Immature natural killer cell (primary cell): ENCODE measurements at regions not wholly inside any gene's neighbourhood (a gene's known extent, or its start where the extent isn't known, plus 50 kb on each side); places are given as distances from the start of the nearest gene placed in this dataset.

Experiments used
- DNase-seq, 3 donors: peaks; one replicate each; pipeline ENCODE4 v3.0.0; 2022; ENCODE audit warnings: mixed read lengths in 1 of 3
- H3K27ac Mint-ChIP-seq, 6 donors: one replicate each; pipeline ENCODE4 v1.8.0; 2020; ENCODE audit warnings: mixed read lengths in 6 of 6, mild to moderate bottlenecking in 5 of 6, inconsistent platforms in 4 of 6, moderate library complexity in 3 of 6
- H3K27me3 Mint-ChIP-seq, 3 donors: one replicate each; pipeline ENCODE4 v1.8.0; 2020 to 2021; ENCODE audit warnings: low read depth in 3 of 3, mild to moderate bottlenecking in 3 of 3, mixed read lengths in 3 of 3, moderate library complexity in 3 of 3, inconsistent platforms in 1 of 3
- H3K36me3 Mint-ChIP-seq, 3 donors: one replicate each; pipeline ENCODE4 v1.8.0; 2020; ENCODE audit warnings: mixed read lengths in 3 of 3, inconsistent platforms in 2 of 3, mild to moderate bottlenecking in 2 of 3
- H3K4me1 Mint-ChIP-seq, 2 donors: one replicate each; pipeline ENCODE4 v1.8.0; 2020; ENCODE audit warnings: inconsistent platforms in 2 of 2, mild to moderate bottlenecking in 2 of 2, mixed read lengths in 2 of 2, moderate library complexity in 1 of 2
- H3K4me3 Mint-ChIP-seq, 5 donors: one replicate each; pipeline ENCODE4 v1.8.0; 2020; ENCODE audit warnings: mild to moderate bottlenecking in 5 of 5, mixed read lengths in 5 of 5, inconsistent platforms in 3 of 5, moderate library complexity in 3 of 5
- H3K9me3 Mint-ChIP-seq, 6 donors: one replicate each; pipeline ENCODE4 v1.8.0; 2020; ENCODE audit warnings: mild to moderate bottlenecking in 6 of 6, mixed read lengths in 6 of 6, inconsistent platforms in 4 of 6, moderate library complexity in 3 of 6

DNA sequence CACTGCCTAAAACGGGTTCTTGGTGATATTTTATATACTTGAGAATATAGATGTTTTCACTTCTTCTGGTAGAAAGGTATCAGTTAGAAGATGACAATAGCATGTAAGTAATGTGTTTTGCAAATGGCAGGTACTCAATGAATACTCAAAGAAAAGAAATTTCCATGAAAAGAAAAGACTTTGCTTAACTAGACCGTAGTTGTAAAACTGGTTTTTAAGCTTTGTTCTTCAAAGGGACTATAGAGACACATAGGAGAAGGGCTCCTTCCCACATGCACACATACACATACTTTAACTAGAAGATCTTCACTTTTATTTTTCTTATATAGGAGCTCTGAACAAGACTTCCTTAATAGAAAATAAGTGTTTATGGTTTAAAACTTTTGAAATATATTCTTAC lies 215.3 kb upstream of the RND3 start:
- Mint-ChIP-seq H3K36me3 (no peaks in the 10 kb centered on the region), H3K4me1 (no peaks in the 10 kb centered on the region), H3K4me3 (no peak overlapping the region), H3K27ac (no peak overlapping the region), H3K27me3 (peaks cover 0 to 3% (median 2%) of the 10 kb centered on the region in 3 donors), H3K9me3 (peaks cover 3 to 22% (median 7%) of the 10 kb centered on the region in 6 donors)
- no peak for DNase-seq

DNA sequence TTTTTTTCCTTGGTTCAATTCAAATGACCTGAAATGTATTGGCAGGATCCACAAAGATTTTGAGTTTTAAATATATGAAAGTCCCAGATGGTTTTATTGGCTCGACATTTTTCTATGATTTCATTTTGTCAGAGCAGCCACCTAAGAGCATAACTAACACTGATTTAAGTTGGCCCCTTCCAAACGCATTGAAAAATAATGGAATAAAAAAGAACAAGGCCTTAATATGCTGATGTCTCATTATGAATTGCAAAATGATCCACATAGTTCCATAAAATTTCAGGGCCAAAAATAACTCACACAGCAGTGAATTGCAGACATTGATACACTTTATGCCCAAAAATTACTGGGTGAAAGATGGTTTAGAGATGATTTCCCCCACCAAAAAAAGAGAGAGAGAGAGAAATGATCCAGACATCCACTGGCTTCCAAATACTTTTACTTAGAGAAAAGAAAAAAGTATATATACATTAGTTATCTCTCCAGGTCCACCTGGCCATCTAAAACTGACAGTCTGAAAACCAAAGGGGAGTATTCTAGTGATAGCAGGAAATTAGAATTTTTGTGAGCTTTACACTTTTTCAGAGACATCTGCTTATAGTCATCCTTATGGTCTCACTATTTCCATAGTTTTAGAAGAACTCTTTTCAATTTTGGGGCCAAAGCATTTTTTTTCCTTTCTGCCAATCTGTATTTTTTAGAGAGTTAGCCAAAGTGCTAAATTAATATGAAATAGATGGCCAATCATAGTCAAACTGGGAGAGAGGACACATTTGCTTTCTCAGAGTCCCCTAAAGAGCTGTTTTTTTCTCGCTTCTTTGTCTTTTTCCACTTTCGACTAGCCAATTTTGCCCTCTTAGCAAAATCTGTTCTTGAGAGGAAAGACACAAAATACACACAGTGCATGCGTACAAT lies 213.5 kb upstream of the RND3 start:
- H3K9me3 Mint-ChIP-seq, result peaks cover 2 to 28% (median 7%) of the 10 kb centered on the region in 6 donors
- no peak overlapping the region for H3K27ac Mint-ChIP-seq
- no peaks in the 10 kb centered on the region for H3K4me1 Mint-ChIP-seq
- H3K27me3 Mint-ChIP-seq, result peaks cover 0 to 2% (median 0%) of the 10 kb centered on the region in 3 donors
- H3K36me3 Mint-ChIP-seq, result no peaks in the 10 kb centered on the region
- DNase-seq, result no peak
- H3K4me3 Mint-ChIP-seq, result no peak overlapping the region

DNA sequence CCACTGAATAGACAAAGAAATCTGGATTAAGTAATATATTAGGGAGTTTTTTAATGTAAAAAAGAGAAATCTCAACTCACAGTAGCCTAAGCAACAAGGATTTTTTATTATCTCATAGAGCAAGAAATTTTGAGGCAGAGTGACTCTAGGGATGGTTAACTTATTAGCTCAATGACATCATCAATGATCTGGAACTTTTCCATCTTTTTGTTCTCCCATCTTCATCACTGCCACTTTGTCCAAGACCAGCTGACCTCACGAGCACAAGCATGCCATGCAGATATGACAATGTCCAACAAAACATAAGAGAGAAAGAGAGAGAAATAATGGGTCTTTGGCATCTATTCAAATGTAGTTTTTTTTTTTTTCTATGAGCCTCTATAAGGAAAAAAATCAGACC lies 211.8 kb upstream of the RND3 start:
- H3K36me3 Mint-ChIP-seq, result no peaks in the 10 kb centered on the region
- no peak for DNase-seq
- H3K27ac Mint-ChIP-seq, result no peak overlapping the region
- peaks cover 0 to 28% (median 8%) of the 10 kb centered on the region in 6 donors for H3K9me3 Mint-ChIP-seq
- no peaks in the 10 kb centered on the region for H3K4me1 Mint-ChIP-seq
- H3K27me3 Mint-ChIP-seq, result peaks cover 0 to 2% (median 0%) of the 10 kb centered on the region in 3 donors
- no peak overlapping the region for H3K4me3 Mint-ChIP-seq

DNA sequence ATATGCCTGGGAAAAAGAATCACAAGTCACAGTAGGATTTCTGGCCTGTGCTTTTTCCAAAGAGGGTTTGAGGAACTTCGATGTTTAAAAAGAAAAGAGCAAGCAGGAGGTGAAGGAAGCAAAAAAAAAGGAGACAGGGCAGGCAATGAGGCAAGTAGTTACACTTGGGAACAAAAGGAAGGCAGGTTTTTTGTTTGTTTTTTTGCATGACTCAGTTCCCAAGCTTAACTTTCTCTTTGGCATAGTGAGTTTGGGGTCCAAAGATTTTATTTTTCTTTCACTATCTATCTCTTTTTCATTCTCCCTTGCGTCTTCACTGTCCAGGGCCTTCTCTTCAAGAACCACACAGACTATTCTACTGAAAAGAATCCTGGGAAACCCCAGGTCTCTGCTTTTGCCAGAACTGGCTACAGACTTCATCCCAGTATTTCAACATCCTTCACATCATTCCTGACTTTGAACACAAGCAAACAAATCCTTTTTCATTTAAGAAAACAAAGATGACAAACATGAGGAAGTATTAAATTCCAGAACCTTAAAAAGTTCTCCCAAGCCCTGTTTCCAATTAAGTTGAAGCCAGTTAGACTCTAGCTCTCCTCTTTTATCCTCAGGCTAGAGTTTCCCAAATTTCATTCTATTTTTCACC lies 210.7 kb upstream of the RND3 start:
- DNase-seq, result no peak
- H3K27ac Mint-ChIP-seq, result no peak overlapping the region
- H3K4me1 Mint-ChIP-seq, result no peaks in the 10 kb centered on the region
- H3K4me3 Mint-ChIP-seq, result no peak overlapping the region
- peaks cover 0 to under 1% (median 0%) of the 10 kb centered on the region in 3 donors for H3K27me3 Mint-ChIP-seq
- no peaks in the 10 kb centered on the region for H3K36me3 Mint-ChIP-seq
- H3K9me3 Mint-ChIP-seq, result peaks cover 0 to 23% (median 8%) of the 10 kb centered on the region in 6 donors

DNA sequence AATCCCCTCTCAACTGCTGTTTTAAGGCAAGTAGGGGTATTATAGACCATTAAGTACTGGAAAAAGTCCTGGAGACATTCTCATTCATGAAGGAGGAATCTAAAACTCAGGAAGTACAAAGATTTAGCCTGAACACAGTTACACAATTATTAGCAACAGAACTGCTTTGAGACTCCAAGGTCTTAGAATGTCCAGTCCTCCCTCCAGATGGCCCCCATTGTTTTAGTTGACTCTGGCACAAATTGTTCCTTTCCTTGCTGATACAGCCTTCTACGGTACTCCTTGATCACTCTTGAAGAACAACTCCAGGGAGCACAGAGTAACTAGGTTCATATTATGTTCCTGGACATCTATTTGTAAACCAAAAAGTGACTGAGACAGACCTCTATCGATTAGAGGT lies 210.1 kb upstream of the RND3 start:
- no peaks in the 10 kb centered on the region for H3K4me1 Mint-ChIP-seq
- H3K36me3 Mint-ChIP-seq, result no peaks in the 10 kb centered on the region
- H3K4me3 Mint-ChIP-seq, result no peak overlapping the region
- DNase-seq, result no peak
- peaks cover 0 to 23% (median 7%) of the 10 kb centered on the region in 6 donors for H3K9me3 Mint-ChIP-seq
- H3K27me3 Mint-ChIP-seq, result no peaks in the 10 kb centered on the region
- no peak overlapping the region for H3K27ac Mint-ChIP-seq

DNA sequence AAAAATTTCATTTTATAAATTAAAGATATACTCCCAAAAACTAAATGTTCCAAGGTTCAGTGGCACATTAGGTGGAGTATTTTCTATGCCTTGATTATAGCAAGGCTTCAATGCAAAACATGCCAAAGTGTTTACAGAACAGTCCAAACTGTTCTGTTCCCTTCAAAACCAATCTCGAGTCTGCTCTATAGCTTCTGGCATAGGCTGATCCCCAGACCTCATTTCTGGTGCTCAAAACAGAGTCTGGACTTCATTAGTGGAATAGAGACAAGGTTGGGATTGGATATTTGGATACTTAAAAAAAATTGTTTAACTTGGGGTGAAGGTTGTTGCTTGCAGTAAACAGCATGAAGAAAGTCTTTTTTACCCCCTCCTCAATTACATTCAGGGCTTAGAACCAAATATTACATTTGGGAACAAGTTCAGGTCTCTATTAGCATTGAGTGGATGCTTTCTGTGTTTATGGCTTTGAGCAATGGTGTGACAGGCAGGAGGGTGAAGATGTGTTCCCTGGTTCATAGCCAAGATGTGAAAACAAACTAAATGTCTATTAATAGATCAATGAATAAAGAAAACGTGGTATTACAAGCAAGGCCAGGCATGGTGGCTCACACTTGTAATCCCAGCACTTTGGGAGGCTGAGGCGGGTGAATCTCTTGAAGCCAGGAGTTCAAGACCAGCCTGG lies 208.1 kb upstream of the RND3 start:
- Mint-ChIP-seq H3K36me3 (no peaks in the 10 kb centered on the region), H3K4me1 (no peaks in the 10 kb centered on the region), H3K27ac (no peak overlapping the region), H3K9me3 (peaks cover 0 to 15% (median 6%) of the 10 kb centered on the region in 6 donors), H3K4me3 (no peak overlapping the region), H3K27me3 (peaks cover 0 to 2% (median 0%) of the 10 kb centered on the region in 3 donors)
- DNase-seq, result no peak

DNA sequence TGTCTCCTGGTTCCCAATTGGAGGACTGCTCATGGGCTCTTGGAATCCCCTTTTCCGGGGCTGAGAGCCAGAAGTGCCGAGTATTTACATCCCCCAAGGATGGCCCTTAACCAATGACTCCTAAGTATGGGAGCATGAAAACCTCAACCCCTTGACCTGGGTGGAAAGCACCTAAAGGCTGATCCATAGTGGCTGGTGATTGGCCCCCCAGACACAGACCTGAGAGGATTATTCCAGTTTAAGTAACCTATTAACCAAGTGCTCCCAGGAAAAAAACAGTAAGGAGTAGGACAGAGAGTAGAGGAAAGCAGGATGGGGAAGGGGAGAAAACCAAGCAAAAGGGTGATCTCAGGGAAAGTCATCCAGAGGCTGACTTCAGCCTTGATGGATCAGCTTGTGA lies 206.1 kb upstream of the RND3 start:
- Mint-ChIP-seq H3K27ac (no peak overlapping the region), H3K27me3 (peaks cover 0 to 2% (median 0%) of the 10 kb centered on the region in 3 donors), H3K9me3 (peaks cover 0 to 7% (median 5%) of the 10 kb centered on the region in 6 donors), H3K36me3 (no peaks in the 10 kb centered on the region), H3K4me3 (no peak overlapping the region), H3K4me1 (no peaks in the 10 kb centered on the region)
- DNase-seq, result no peak

DNA sequence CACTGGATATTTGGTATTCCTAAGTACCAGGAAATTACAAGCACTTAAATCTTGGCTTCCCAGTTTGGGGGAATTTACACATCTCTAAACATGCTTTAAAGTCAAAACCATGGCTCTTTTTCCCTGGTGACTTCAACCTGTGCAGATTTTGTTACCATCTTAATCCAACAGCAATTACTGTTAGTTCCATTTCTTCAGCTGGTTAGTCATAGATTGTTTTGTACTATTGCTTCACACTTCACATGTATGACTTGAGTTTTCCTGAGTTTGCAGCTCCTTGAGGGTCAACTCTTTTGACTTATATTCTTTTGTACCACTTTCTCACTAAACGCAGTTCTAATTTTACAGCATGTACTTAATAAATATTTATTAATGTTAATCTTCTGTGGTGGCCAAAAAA lies 203.4 kb upstream of the RND3 start:
- H3K36me3 Mint-ChIP-seq, result no peaks in the 10 kb centered on the region
- H3K4me3 Mint-ChIP-seq, result no peak overlapping the region
- no peak for DNase-seq
- H3K27me3 Mint-ChIP-seq, result peaks cover 0 to 2% (median 0%) of the 10 kb centered on the region in 3 donors
- H3K4me1 Mint-ChIP-seq, result no peaks in the 10 kb centered on the region
- no peak overlapping the region for H3K27ac Mint-ChIP-seq
- H3K9me3 Mint-ChIP-seq, result peaks cover 0 to 7% (median 4%) of the 10 kb centered on the region in 6 donors

DNA sequence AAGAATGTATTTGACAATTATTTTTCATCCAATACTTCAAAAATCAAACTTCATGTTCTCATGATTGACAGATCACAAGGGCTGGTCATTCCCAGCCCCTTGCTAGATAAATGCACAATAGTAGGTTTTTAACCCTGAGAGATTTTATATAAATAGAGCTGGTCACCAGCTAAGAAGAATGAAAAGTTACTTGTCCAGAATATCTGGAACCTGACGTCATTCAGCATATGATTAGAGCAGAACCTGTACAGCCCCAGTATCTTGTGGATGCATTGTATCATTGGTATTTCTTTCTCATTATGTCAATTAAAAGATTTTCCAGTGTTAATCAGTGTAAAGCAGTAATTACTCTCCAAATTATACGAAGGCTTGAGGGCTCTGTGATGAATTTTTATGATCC lies 202.8 kb upstream of the RND3 start:
- no peak for DNase-seq
- Mint-ChIP-seq H3K4me3 (no peak overlapping the region), H3K27ac (no peak overlapping the region), H3K9me3 (peaks cover 0 to 7% (median 4%) of the 10 kb centered on the region in 6 donors), H3K36me3 (no peaks in the 10 kb centered on the region), H3K4me1 (no peaks in the 10 kb centered on the region), H3K27me3 (peaks cover 0 to 2% (median 0%) of the 10 kb centered on the region in 3 donors)

DNA sequence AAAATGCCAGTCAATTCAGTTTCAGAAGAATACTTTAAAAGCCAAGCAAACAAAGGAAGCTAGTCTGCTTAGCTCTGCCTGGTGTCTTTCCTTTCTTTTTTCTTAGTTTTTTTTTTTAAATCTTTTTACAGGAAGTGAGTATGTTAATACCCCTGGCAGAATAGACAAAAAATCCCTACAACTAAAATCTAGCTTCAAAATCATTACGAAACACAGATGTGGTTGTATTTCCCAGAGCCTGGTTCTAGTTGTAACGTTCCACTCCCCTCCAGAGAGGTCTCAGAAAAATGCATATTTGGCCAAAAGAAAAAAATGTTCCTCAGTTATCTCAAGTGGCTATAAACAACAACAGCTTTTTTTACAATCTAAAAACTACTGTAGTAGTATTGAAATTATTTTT lies 202.1 kb upstream of the RND3 start:
- Mint-ChIP-seq H3K9me3 (peaks cover 0 to 8% (median 5%) of the 10 kb centered on the region in 6 donors), H3K4me1 (no peaks in the 10 kb centered on the region), H3K27ac (no peak overlapping the region), H3K27me3 (peaks cover 0 to 2% (median 0%) of the 10 kb centered on the region in 3 donors), H3K4me3 (no peak overlapping the region), H3K36me3 (no peaks in the 10 kb centered on the region)
- no peak for DNase-seq

DNA sequence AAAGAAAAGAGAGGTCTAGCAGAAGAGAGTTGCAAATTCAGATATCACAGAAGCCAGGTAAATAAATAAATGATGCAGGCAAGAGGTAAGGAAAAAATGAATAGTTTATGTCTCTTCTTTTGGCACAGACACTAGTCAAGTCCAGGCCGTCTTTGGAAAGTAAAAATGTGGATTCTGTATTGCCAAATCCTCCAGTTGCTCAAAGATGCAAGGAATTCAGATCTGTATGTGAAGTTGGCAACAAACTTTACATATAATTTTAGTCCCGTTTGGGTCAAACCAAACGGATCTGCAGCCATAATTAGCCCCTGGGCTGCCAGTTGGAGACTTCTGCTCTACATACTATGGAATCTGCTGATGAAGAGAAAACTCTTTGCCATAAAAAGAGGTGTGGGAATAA lies 200.5 kb upstream of the RND3 start:
- H3K27me3 Mint-ChIP-seq, result peaks cover 0 to 2% (median 0%) of the 10 kb centered on the region in 3 donors
- no peak overlapping the region for H3K4me3 Mint-ChIP-seq

DNA sequence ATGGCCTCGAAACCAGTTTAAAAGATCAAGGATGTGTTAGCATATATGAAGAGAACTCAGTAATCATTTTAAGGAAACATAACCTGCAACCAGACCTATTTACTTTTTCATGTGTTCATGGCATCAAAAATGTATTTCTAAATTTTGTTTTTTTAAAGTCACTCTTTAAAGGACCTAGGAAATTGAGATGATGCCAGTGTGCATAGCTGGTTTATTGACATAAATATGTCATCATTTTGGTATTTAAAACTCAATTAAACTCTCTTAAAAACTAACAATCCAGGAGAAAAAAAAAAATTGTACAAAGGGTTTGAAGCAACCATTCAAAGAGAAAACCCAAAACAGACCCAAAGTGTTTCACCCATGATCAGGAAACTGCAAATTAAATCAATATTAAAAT lies 198.9 kb upstream of the RND3 start:
- H3K27ac Mint-ChIP-seq, result no peak overlapping the region
- H3K36me3 Mint-ChIP-seq, result no peaks in the 10 kb centered on the region
- H3K4me3 Mint-ChIP-seq, result no peak overlapping the region
- H3K4me1 Mint-ChIP-seq, result no peaks in the 10 kb centered on the region
- DNase-seq, result no peak
- H3K9me3 Mint-ChIP-seq, result peaks cover 0 to 8% (median 0%) of the 10 kb centered on the region in 6 donors
- H3K27me3 Mint-ChIP-seq, result no peaks in the 10 kb centered on the region

More for the DNA sequence above, 200.5 kb upstream of the RND3 start:
- H3K4me1 Mint-ChIP-seq, result no peaks in the 10 kb centered on the region
- DNase-seq, result no peak
- H3K36me3 Mint-ChIP-seq, result no peaks in the 10 kb centered on the region
- H3K27ac Mint-ChIP-seq, result no peak overlapping the region
- H3K9me3 Mint-ChIP-seq, result peaks cover 0 to 8% (median 2%) of the 10 kb centered on the region in 6 donors

DNA sequence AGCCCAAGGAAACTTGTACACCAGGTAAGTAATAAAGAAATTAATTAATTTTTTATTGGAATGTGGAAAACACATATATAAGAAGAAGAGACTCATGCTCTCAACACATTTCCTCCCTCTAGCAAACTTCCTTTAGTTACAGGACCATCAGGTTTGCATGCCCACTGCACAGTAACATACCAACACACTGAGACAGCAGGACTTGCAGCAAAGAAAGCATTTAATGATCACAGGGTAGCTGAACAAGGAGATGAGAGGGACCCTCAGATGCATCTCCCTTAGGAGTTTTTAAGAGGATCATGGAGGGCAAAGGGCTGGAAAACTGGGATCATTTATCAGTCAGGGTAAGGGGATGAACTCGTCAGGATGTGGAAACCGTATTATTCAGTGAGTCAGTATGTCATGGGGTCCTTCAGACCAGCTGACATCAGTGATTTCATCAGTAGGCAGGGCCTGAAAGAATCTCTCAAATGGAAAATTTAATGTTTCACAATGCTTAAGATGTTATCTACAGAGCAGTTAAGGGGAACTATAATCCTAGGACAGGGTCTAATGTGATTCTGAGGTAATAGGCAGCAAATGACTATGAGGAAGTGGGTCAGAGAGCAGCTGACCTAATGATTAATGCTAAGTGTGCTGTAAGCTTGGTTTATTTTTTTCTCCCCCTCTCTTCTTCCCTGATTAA lies 193.8 kb upstream of the RND3 start:
- Mint-ChIP-seq H3K36me3 (no peaks in the 10 kb centered on the region), H3K27ac (no peak overlapping the region), H3K4me3 (no peak overlapping the region), H3K27me3 (no peaks in the 10 kb centered on the region), H3K9me3 (peaks cover 0 to 10% (median under 1%) of the 10 kb centered on the region in 6 donors), H3K4me1 (no peaks in the 10 kb centered on the region)
- DNase-seq, result no peak
